ENCODE measurements at regions not wholly inside any gene's neighbourhood (a gene's known extent, or its start where the extent isn't known, plus 50 kb on each side); places are given as distances from the start of the nearest gene placed in this dataset.
"Not testable (repeated sequence)": the region's sequence is repeated elsewhere in the genome, so short reads cannot be mapped to it uniquely, and the experiment has no call there.

GRCh38 chr1:68805097-68805641 lies 308.3 kb upstream of the DEPDC1 start:
- no peak overlapping the region for H3K4me3 ChIP-seq (ENCODE audit: low read depth, low read length)
- no peak for TF ChIP-seq CTCF (conservative IDR thresholded peaks at IDR 0.05; ENCODE audit: low read depth, low read length)
- DNase-seq (ENCODE audit: low read depth): no peak

GRCh38 chr1:68808351-68808750 lies 311.5 kb upstream of the DEPDC1 start:
- TF ChIP-seq CTCF (conservative IDR thresholded peaks at IDR 0.05; ENCODE audit: low read depth, low read length): no peak
- no peak for DNase-seq (ENCODE audit: low read depth)
- H3K4me3 ChIP-seq (ENCODE audit: low read depth, low read length): no peak overlapping the region

- H3K4me3 ChIP-seq (ENCODE audit: low read depth, low read length): no peak overlapping the region
- DNase-seq (ENCODE audit: low read depth): no peak
- no peak for TF ChIP-seq CTCF (conservative IDR thresholded peaks at IDR 0.05; ENCODE audit: low read depth, low read length)
Measured at GRCh38 chr1:68811806-68812205, 314.9 kb upstream of the DEPDC1 start.

GRCh38 chr1:68812333-68812732 lies 315.5 kb upstream of the DEPDC1 start:
- H3K4me3 ChIP-seq (ENCODE audit: low read depth, low read length): no peak overlapping the region
- DNase-seq (ENCODE audit: low read depth): no peak
- TF ChIP-seq CTCF (conservative IDR thresholded peaks at IDR 0.05; ENCODE audit: low read depth, low read length): no peak

- DNase-seq (ENCODE audit: low read depth): no peak
- no peak for TF ChIP-seq CTCF (conservative IDR thresholded peaks at IDR 0.05; ENCODE audit: low read depth, low read length)
- no peak overlapping the region for H3K4me3 ChIP-seq (ENCODE audit: low read depth, low read length)
Measured at GRCh38 chr1:68814067-68814466, 317.2 kb upstream of the DEPDC1 start.

GRCh38 chr1:68815632-68816031 lies 318.8 kb upstream of the DEPDC1 start:
- TF ChIP-seq CTCF (conservative IDR thresholded peaks at IDR 0.05; ENCODE audit: low read depth, low read length): no peak
- H3K4me3 ChIP-seq (ENCODE audit: low read depth, low read length): no peak overlapping the region

GRCh38 chr1:68817505-68818210 lies 320.8 kb upstream of the DEPDC1 start:
- H3K4me3 ChIP-seq (ENCODE audit: low read depth, low read length); DNase-seq (ENCODE audit: low read depth): not testable (repeated sequence)

More at GRCh38 chr1:68815632-68816031, 318.8 kb upstream of the DEPDC1 start:
- no peak for DNase-seq (ENCODE audit: low read depth)
